ENCODE measurements at regions not wholly inside any gene's neighbourhood (a gene's known extent, or its start where the extent isn't known, plus 50 kb on each side); places are given as distances from the start of the nearest gene placed in this dataset.

DNA sequence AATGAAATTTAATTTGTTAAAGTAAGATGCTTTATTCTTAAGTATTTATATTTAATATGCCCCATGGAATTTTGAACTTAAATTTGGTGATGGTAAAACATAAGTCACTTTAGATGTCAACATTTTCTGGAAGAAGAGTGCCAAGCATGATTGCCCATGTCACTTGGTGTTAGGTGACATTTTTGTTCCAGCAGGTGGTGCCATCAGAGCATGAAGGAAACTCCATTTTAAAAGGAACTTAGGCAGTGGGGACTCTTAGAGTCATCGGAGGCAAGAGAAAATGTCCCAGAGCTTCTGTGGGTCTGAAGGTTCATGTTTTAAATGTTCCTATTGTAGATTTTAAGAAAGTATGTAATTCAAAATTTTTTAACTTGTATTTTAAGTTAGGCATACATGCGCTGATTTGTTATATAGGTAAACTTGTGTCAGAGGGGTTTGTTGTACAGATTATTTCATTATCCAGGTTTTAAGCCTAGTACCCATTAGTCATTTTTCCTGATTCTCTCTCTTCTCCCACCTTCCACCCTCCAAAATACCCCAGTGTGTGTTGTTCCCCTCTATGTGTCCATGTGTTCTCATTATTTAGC is 789.3 kb downstream of the SEMA5A start:
- Histone ChIP-seq H2AFZ (ENCODE audit: low read depth, low read length) (no peak overlapping the region), H3K4me1 (ENCODE audit: control insufficient read depth, extremely low read depth, insufficient read depth, low read length) (no peaks in the 10 kb centered on the region), H3K36me3 (ENCODE audit: control insufficient read depth in 2 of 2, extremely low read depth in 1 of 2, insufficient read depth in 2 of 2, low read length in 2 of 2) (no peaks in the 10 kb centered on the region), H3K27ac (ENCODE audit: insufficient read depth, low read depth, low read length) (no peak overlapping the region), H3K9me3 (replicated peaks; ENCODE audit: control insufficient read depth, insufficient read depth, low read length) (no peaks in the 10 kb centered on the region), H3K4me2 (ENCODE audit: insufficient read depth, low read length) (no peak overlapping the region), H3K9ac (replicated peaks; ENCODE audit: extremely low read depth, insufficient read depth, low read length) (no peak overlapping the region), H3K27me3 (ENCODE audit: control insufficient read depth in 2 of 2, insufficient read depth in 2 of 2, low read length in 2 of 2) (no peaks in the 10 kb centered on the region), H3K79me2 (ENCODE audit: control insufficient read depth, insufficient read depth, low read length) (no peaks in the 10 kb centered on the region), H4K20me1 (replicated peaks; ENCODE audit: control insufficient read depth, extremely low read depth, insufficient read depth, low read length) (no peaks in the 10 kb centered on the region), H3K4me3 (replicated peaks in 1 of 3; ENCODE audit: insufficient read depth in 1 of 3, low read depth in 1 of 3, low read length in 3 of 3) (no peak overlapping the region), H3K9me1 (replicated peaks; ENCODE audit: control insufficient read depth, extremely low read depth, insufficient read depth, low read length) (no peaks in the 10 kb centered on the region)
- CTCF ChIA-PET, result interaction anchor here (0.7 to 3.4 kb wide), 8 partner anchors 73 to 1477 kb away, joined by 3 to 17 read pairs (median 4); no protein-coding TSS in a partner anchor
- dilution Hi-C loops (cut with MboI; ENCODE audit: extremely low pct_ligation_motif_present, low sequenced_read_pairs), result no loop called here
- FAIRE-seq (peak; percentile 67), DNase-seq (ENCODE audit: low read depth, low spot score) (peak; percentile 29)
- no TSS peak for BruUV-seq (replicated peaks)
- TF ChIP-seq MYC (IDR thresholded peaks at IDR 0.05; ENCODE audit: low read depth, low read length), result no peak
- TF ChIP-seq, protein P1, sequence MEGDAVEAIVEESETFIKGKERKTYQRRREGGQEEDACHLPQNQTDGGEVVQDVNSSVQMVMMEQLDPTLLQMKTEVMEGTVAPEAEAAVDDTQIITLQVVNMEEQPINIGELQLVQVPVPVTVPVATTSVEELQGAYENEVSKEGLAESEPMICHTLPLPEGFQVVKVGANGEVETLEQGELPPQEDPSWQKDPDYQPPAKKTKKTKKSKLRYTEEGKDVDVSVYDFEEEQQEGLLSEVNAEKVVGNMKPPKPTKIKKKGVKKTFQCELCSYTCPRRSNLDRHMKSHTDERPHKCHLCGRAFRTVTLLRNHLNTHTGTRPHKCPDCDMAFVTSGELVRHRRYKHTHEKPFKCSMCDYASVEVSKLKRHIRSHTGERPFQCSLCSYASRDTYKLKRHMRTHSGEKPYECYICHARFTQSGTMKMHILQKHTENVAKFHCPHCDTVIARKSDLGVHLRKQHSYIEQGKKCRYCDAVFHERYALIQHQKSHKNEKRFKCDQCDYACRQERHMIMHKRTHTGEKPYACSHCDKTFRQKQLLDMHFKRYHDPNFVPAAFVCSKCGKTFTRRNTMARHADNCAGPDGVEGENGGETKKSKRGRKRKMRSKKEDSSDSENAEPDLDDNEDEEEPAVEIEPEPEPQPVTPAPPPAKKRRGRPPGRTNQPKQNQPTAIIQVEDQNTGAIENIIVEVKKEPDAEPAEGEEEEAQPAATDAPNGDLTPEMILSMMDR (IDR thresholded peaks at IDR 0.05; ENCODE audit: extremely low read depth in 1 of 2, insufficient read depth in 1 of 2, low read depth in 1 of 2, low read length in 2 of 2), result peak; percentile 4 to 22
- intact Hi-C loops (cut with micrococcal nuclease), result loop anchor here (1.0 kb wide), 1 partner anchor 152 kb away; no protein-coding TSS in a partner anchor
- POLR2A ChIA-PET, result no interaction called here

DNA sequence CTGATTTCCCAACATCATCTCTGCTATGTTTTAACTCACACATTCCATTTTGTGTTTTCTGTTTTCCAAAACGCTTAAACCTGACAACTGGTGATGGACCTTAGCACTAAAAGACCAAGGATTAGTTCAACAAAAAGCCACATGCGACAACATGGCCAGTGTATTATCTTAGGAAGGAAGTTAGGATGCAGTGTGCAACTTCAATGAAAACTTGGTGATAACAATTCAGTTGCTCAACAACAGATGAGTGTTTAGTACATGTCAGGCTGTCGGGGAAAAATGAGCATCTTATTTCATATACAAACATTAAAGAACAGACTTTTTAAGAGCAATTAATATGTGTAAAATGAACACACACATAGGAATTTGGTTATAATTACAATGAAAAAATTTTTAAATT is 780.0 kb downstream of the SEMA5A start:
- H3K36me3 ChIP-seq (ENCODE audit: control insufficient read depth in 2 of 2, extremely low read depth in 1 of 2, insufficient read depth in 2 of 2, low read length in 2 of 2), result no peaks in the 10 kb centered on the region
- DNase-seq (ENCODE audit: low read depth, low spot score) (no peak), FAIRE-seq (no peak)
- H3K9me3 ChIP-seq (replicated peaks; ENCODE audit: control insufficient read depth, insufficient read depth, low read length), result no peaks in the 10 kb centered on the region
- H3K9me1 ChIP-seq (replicated peaks; ENCODE audit: control insufficient read depth, extremely low read depth, insufficient read depth, low read length), result no peaks in the 10 kb centered on the region
- H3K27me3 ChIP-seq (ENCODE audit: control insufficient read depth in 2 of 2, insufficient read depth in 2 of 2, low read length in 2 of 2), result no peaks in the 10 kb centered on the region
- H3K27ac ChIP-seq (ENCODE audit: insufficient read depth, low read depth, low read length), result no peak overlapping the region
- H3K4me2 ChIP-seq (ENCODE audit: insufficient read depth, low read length), result no peak overlapping the region
- no peaks in the 10 kb centered on the region for H3K79me2 ChIP-seq (ENCODE audit: control insufficient read depth, insufficient read depth, low read length)
- ChIA-PET CTCF (no interaction called here), POLR2A (no interaction called here)
- no peak overlapping the region for H2AFZ ChIP-seq (ENCODE audit: low read depth, low read length)
- no peak overlapping the region for H3K4me3 ChIP-seq (replicated peaks in 1 of 3; ENCODE audit: insufficient read depth in 1 of 3, low read depth in 1 of 3, low read length in 3 of 3)
- no peaks in the 10 kb centered on the region for H3K4me1 ChIP-seq (ENCODE audit: control insufficient read depth, extremely low read depth, insufficient read depth, low read length)
- H4K20me1 ChIP-seq (replicated peaks; ENCODE audit: control insufficient read depth, extremely low read depth, insufficient read depth, low read length), result no peaks in the 10 kb centered on the region
- dilution Hi-C loops (cut with MboI; ENCODE audit: extremely low pct_ligation_motif_present, low sequenced_read_pairs) (no loop called here), intact Hi-C loops (cut with micrococcal nuclease) (no loop called here)
- TF ChIP-seq, protein P2, sequence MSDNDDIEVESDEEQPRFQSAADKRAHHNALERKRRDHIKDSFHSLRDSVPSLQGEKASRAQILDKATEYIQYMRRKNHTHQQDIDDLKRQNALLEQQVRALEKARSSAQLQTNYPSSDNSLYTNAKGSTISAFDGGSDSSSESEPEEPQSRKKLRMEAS (IDR thresholded peaks at IDR 0.05; ENCODE audit: insufficient read depth, insufficient read length), result no peak
- BruUV-seq (replicated peaks), result no TSS peak
- H3K9ac ChIP-seq (replicated peaks; ENCODE audit: extremely low read depth, insufficient read depth, low read length), result no peak overlapping the region

All from endothelial cell of umbilical vein (primary cell).